ENCODE measurements at regions not wholly inside any gene's neighbourhood (a gene's known extent, or its start where the extent isn't known, plus 50 kb on each side); places are given as distances from the start of the nearest gene placed in this dataset.

DNA sequence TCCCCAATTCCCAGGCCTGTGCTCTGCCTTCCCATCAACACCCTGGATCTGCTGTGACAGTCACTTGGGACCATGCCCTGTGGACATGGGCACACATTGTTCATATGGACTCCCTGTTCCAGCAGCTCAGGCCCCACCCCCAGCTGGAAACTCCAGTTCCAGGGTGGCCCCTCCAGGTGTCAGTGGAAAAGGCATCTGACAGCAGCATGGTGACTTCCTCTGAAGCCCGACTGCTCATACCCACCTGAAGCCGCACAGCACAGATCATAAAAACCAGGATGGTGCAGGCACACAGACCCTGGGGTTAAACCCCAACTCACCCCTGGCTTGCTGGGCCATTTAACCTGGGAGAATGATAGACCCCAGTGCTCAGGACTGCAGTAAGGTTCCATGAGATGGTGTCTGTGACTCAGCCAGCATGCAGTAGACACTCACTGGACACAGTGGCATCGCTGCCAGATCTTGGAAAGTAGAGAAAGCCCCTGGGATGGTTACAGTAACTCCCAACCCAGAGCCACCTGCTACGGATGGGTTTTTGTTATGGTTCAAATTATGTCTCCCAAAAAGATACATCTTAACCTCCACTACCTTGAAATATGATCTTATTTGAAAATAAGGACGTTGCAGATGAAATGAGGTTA is 72.6 kb upstream of the NANOS1 start:
- Histone ChIP-seq H3K27ac (no peak overlapping the region), H3K4me3 (no peak overlapping the region), H3K36me3 (ENCODE audit: low read depth, missing control alignments) (no peaks in the 10 kb centered on the region), H3K27me3 (no peaks in the 10 kb centered on the region), H3K9me3 (no peaks in the 10 kb centered on the region), H3K4me1 (peaks cover 24% of the 10 kb centered on the region)
- TF ChIP-seq CTCF (IDR thresholded peaks at IDR 0.05) (no peak), POLR2A (IDR thresholded peaks at IDR 0.05) (no peak)
- 81 to 82% methylated on average over 5 of the region's 5 CpGs for WGBS, 2 donors
- DNase-seq = no peak
- intact Hi-C loops (cut with DNase I; ENCODE audit: low total_unique reads) = no loop called here

DNA sequence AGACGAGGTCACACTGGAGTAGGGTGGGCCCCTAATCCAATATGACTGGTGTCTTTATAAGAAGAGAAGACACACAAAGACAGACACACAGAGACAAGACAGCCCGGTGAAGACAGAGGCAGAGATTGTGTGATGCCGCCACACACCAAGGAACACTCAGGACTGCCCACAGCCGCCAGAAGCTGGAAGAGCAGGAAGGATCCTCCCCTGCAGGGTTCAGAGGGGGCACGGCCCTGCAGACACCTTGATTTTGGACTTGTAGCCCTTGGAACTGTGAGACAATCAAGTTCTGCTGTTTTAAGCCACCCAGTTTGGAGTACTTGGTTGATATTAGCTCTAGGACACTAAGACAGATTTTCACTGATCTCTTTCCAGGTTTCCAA is 72.1 kb upstream of the NANOS1 start:
- TF ChIP-seq CTCF (IDR thresholded peaks at IDR 0.05) (no peak), POLR2A (IDR thresholded peaks at IDR 0.05) (no peak)

DNA sequence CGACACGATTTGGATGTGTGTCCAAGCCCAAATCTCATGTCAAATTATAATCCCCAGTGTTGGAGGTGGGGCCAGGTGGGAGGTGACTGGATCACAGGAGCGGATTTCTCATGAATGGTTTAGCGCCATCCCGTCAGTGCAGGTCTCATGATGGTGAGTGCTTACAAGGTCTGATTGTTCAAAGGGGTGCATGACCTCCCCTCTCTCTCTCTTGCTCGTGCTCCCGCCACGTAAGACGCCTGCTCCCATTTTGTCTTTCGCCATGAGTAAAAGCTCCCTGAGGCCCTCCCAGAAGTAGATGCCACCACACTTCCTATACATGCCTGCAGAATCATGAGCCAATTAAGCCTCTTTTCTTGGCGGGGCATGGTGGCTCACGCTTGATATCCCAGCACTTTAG is 71.5 kb upstream of the NANOS1 start:
- no peak for TF ChIP-seq POLR2A (IDR thresholded peaks at IDR 0.05)
- Histone ChIP-seq H3K4me3 (no peak overlapping the region), H3K36me3 (ENCODE audit: low read depth, missing control alignments) (no peaks in the 10 kb centered on the region), H3K27ac (no peak overlapping the region), H3K27me3 (no peaks in the 10 kb centered on the region), H3K4me1 (peaks cover 24% of the 10 kb centered on the region), H3K9me3 (no peaks in the 10 kb centered on the region)
- 92 to 96% methylated on average over 12 of the region's 12 CpGs for WGBS, 2 donors
- peak; percentile 10 for DNase-seq
- intact Hi-C loops (cut with DNase I; ENCODE audit: low total_unique reads) = no loop called here

More for the DNA sequence above, 72.1 kb upstream of the NANOS1 start:
- H3K27ac ChIP-seq = no peak overlapping the region
- 93 to 97% methylated on average over 5 of the region's 5 CpGs for whole genome bisulfite sequencing, 2 donors
- intact Hi-C loops (cut with DNase I; ENCODE audit: low total_unique reads) = no loop called here
- H3K9me3 ChIP-seq = no peaks in the 10 kb centered on the region
- no peaks in the 10 kb centered on the region for H3K27me3 ChIP-seq
- peaks cover 24% of the 10 kb centered on the region for H3K4me1 ChIP-seq
- H3K36me3 ChIP-seq (ENCODE audit: low read depth, missing control alignments) = no peaks in the 10 kb centered on the region
- no peak overlapping the region for H3K4me3 ChIP-seq
- no peak for DNase-seq

DNA sequence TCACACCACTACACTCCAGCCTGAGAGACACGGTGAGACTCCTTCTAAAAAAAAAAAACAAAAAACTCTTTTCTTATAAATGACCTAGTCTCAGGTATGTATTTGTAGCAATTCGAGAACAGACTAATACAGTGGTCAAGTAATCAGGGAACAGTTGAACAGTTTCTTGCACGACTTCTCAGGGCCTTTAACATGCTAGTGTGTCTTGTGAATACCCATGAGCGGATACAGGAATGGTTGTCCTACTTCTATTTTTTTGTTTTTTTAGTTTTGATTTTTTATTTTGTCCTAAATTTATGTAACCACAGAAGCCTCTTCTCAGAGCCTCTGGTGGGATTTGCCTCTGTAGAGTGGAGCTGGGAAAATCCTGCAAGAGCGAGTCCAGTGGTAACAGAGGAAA is 71.0 kb upstream of the NANOS1 start:
- DNase-seq = no peak
- TF ChIP-seq POLR2A (IDR thresholded peaks at IDR 0.05) = no peak
- TF ChIP-seq CTCF (IDR thresholded peaks at IDR 0.05) = no peak
- H3K36me3 ChIP-seq (ENCODE audit: low read depth, missing control alignments) = no peaks in the 10 kb centered on the region
- H3K4me1 ChIP-seq = peaks cover 24% of the 10 kb centered on the region
- WGBS, 2 donors = 82 to 86% methylated on average over 5 of the region's 5 CpGs
- intact Hi-C loops (cut with DNase I; ENCODE audit: low total_unique reads) = no loop called here
- H3K9me3 ChIP-seq = no peaks in the 10 kb centered on the region
- no peak overlapping the region for H3K4me3 ChIP-seq
- H3K27ac ChIP-seq = peak overlapping the region in 1 of 2 donors; percentile 24
- H3K27me3 ChIP-seq = no peaks in the 10 kb centered on the region

DNA sequence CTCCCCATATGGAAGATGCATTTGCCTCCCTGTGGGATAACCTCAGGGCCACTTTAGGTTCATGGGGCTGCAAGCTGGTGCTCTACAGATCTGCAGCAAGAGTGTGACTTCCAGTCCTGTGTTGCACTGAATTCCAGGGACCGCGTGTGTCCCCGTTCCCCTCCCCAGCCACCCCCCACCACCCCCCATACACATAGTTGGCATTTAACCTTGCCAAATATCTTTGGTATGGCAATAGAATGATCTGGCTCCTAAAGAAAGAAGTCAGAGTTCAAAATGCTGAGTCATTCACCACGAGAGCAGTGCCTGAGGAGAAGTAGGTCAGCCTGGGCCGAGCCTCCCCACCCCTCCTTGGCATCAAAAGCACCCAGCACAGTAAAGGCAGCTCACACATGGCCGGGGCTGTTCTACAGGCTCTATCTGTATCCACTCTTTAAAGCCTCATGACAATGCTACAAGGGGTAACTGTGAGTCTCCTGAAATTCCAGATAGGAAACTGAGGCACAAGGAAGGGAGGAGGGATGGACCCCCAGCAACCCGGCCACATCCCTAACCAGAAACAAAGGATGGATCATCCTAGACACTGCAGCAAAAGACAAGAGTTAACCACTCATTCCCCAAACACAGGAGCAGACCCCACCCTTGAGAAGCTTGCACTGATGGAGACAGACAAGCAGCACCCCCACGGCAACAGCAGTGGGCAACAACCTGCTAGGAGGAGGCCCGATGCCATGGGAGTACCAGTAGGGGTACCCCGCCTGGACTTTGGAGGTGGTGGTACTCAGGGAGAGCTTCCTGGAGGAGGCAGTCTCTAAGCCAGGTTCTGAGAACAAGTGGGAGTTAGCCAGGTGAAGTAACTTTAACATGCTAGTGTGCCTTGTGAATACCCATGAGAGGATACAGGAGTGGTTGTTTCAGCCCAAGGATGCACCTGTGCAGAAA is 70.3 kb upstream of the NANOS1 start:
- no peaks in the 10 kb centered on the region for H3K9me3 ChIP-seq
- H3K4me3 ChIP-seq = no peak overlapping the region
- H3K27ac ChIP-seq = peak overlapping the region; percentile 21 to 50
- peak; percentile 88 for DNase-seq
- intact Hi-C loops (cut with DNase I; ENCODE audit: low total_unique reads) = no loop called here
- H3K36me3 ChIP-seq (ENCODE audit: low read depth, missing control alignments) = no peaks in the 10 kb centered on the region
- no peaks in the 10 kb centered on the region for H3K27me3 ChIP-seq
- TF ChIP-seq CTCF (IDR thresholded peaks at IDR 0.05) = no peak
- TF ChIP-seq POLR2A (IDR thresholded peaks at IDR 0.05) = no peak
- peaks cover 24% of the 10 kb centered on the region for H3K4me1 ChIP-seq
- WGBS, 2 donors = 48 to 52% methylated on average over 9 to 10 of the region's 10 CpGs

All from testis (tissue), 2 donors.